HG03159 (cell line): ENCODE measurements at regions not wholly inside any gene's neighbourhood (a gene's known extent, or its start where the extent isn't known, plus 50 kb on each side); places are given as distances from the start of the nearest gene placed in this dataset.
"Not testable (repeated sequence)": the region's sequence is repeated elsewhere in the genome, so short reads cannot be mapped to it uniquely, and the experiment has no call there.

ENCODE experiments used
- ATAC-seq: cut with Tn5 transposase; IDR thresholded peaks from one replicate; pipeline ENCODE4 v1.9.1; 2021; ENCODE audit warnings: mild to moderate bottlenecking, moderate library complexity; ENCODE audit not compliant: unreplicated experiment

- ATAC-seq: no peak
Measured at GRCh38 chr21:35982717-35983116, 77.6 kb downstream of the SETD4 start.

- no peak for ATAC-seq
Measured at GRCh38 chr21:35981514-35982070, 78.7 kb downstream of the SETD4 start.

- ATAC-seq: no peak
Measured at GRCh38 chr21:35980821-35981220, 79.5 kb downstream of the SETD4 start.

GRCh38 chr21:35977860-35978259 is 82.5 kb downstream of the SETD4 start:
- ATAC-seq: not testable (repeated sequence)

GRCh38 chr21:35976929-35977328 is 83.4 kb downstream of the SETD4 start:
- no peak for ATAC-seq

DNA sequence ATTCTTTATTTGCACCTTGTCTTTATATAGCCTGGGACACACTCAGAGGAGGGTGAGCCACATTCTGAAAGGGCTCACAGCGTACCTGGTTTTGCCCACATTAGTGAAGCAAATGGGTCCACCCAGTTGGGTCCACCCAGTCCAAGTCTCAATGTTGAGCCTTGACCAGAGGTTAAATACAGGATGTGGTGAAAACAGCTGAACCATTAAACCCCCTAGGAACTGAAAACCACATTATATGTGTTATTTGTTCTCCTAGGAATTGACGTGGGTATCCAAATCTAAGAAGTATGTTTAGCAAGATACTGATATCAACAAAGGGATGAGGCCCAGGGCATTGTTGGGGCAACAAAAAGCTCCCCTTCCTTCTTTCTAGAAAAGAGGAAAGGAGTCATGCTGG is 83.8 kb downstream of the SETD4 start:
- ATAC-seq: no peak

DNA sequence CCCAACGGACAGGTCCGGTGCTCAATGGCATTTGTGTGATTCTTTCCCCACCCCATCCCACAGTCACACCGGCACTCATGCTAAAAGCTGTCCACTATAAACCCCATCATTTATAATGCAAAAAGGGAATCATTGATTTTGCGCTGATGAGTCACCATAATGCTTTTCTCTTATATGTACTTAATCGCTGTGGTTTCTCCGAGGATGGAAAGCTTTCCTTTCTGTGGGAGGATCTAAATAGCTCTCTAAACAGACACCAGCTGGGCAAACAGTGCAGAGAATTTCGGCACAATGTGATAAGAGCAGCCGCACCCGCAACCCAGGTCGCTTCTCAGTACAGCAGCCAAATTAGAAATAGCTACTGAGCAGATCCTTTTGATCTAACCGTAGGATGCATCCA is 85.6 kb downstream of the SETD4 start:
- ATAC-seq: no peak

GRCh38 chr21:35971824-35972223 is 88.5 kb downstream of the SETD4 start:
- ATAC-seq: no peak

GRCh38 chr21:35969281-35969680 is 91.0 kb downstream of the SETD4 start:
- no peak for ATAC-seq

GRCh38 chr21:35968564-35968963 is 91.8 kb downstream of the SETD4 start:
- ATAC-seq: no peak

DNA sequence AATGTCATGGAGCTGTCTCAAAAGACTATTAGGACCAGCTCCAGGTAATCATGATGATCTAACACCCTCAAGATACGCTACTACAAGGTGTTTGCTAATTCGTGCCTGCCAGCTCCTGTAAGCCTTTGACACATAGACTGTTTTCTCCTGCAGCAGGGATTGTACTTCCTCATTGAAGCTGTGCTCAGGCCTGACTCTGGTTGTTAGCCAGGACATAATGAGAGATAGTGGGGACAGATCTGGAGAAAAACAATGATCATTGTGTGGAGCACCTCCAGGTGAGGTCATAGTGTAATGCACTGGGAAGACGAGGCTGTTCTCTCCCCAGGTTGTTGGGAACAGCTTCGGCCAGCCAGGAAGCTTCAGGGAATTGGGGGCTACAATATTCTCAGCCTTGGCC is 94.6 kb downstream of the SETD4 start:
- no peak for ATAC-seq

GRCh38 chr21:35963920-35964451 is 96.3 kb downstream of the SETD4 start:
- no peak for ATAC-seq

GRCh38 chr21:35962917-35963316 is 97.4 kb downstream of the SETD4 start:
- ATAC-seq: no peak

GRCh38 chr21:35954066-35954465 is 106.3 kb downstream of the SETD4 start:
- no peak for ATAC-seq

DNA sequence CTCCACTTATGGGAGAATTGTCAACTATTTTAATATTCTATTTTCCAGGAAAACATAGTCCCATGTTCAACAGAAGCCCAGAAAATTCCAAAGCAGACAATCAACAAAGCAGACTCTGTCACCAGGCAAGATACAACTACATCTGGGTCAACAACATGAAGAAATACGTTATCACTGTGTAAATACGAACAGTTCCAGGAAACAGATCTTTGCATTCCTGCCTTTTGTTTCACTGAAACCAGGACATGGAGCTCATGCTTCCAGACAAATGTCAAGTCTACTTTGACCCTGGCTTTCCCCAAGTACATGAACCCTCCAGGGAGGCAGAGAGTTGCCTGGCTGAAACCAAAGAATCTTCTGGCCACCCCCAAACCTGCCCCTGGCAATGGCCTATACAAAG is 106.7 kb downstream of the SETD4 start:
- no peak for ATAC-seq

GRCh38 chr21:35952651-35953340 is 107.5 kb downstream of the SETD4 start:
- no peak for ATAC-seq

- ATAC-seq: no peak
Measured at GRCh38 chr21:35948982-35949381, 111.3 kb downstream of the SETD4 start.

DNA sequence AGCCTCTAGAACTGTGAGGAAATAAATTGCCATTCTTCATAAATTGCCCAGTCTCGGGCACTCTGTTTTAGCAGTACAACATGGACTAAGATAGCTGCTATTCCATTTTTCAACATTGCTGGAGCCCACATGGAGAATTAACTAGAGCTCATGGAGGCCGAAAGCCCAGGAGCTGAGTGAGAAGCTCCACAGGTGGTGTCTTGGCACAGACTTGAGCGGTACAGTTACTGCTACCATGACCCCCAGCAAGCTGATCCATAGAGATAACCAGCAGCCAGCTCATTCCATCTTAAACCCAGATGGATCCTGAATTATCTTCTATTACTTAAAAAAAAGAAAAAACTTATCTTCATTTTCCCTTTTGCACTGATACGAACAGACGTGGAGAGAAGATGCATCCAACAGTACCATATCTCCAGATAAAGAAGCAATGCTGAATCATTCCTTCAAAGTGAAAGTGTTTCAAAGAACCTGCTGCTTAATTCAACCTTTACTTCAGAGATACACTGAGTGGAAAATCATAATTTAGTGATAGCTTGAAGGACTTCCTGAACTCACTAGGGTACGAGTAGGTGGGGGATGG is 115.1 kb downstream of the SETD4 start:
- no peak for ATAC-seq

GRCh38 chr21:35943752-35944151 is 116.6 kb downstream of the SETD4 start:
- no peak for ATAC-seq

DNA sequence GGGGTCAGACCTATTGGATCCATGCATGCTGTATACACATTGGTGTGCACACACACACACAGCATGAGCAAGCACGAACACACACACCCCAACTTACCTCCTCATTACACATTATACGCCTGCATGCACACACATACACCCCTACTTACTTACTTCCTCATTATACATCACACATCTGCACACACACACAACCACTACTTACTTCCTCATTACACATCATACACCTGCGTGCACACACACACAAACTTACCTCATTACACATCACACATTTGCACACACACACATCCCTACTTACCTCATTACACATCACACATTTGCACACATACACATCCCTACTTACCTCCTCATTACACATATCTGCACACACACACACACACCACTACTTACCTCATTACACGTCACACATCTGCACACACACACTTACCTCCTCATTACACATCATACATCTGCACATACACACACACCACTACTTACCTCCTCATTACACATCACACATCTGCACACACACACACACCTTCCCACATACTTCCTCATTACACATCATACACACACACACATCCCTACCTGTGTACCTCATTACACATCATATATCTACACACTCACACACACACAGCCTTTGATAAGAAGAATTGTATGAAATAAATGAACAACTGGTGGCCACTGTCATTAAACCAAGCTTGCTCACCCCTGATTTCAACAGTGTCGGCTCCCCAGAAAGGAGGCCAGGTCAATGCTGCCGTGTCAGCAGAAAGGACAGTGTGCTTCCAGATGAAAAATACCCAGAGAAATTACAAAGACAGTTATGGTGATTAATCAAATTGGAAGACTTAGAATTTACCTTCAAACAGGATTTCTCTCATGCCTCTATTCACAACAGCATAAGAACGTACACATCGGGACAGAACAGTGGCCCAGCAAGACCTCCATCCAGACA is 117.8 kb downstream of the SETD4 start:
- ATAC-seq: no peak
